ENCODE measurements at regions not wholly inside any gene's neighbourhood (a gene's known extent, or its start where the extent isn't known, plus 50 kb on each side); places are given as distances from the start of the nearest gene placed in this dataset.

GRCh38 chr10:130884456-130884855 lies 427.1 kb downstream of the TCERG1L start:
- no peak for TF ChIP-seq CTCF (conservative IDR thresholded peaks at IDR 0.05)
- DNase-seq (ENCODE audit: low read depth, low spot score) = no peak
- no peaks in the 10 kb centered on the region for H3K4me1 Mint-ChIP-seq
- no peaks in the 10 kb centered on the region for H3K36me3 Mint-ChIP-seq (ENCODE audit: low read depth)
- peaks cover 11% of the 10 kb centered on the region for H3K27me3 Mint-ChIP-seq (ENCODE audit: low read depth)
- no peaks in the 10 kb centered on the region for H3K9me3 Mint-ChIP-seq
- H3K4me3 Mint-ChIP-seq = no peak overlapping the region
- no peak overlapping the region for H3K27ac Mint-ChIP-seq (ENCODE audit: unreplicated experiment)

- H3K27me3 Mint-ChIP-seq (ENCODE audit: low read depth) = peaks cover 11% of the 10 kb centered on the region
- H3K36me3 Mint-ChIP-seq (ENCODE audit: low read depth) = no peaks in the 10 kb centered on the region
- no peak for TF ChIP-seq CTCF (conservative IDR thresholded peaks at IDR 0.05)
- DNase-seq (ENCODE audit: low read depth, low spot score) = no peak
- H3K4me1 Mint-ChIP-seq = no peaks in the 10 kb centered on the region
- no peak overlapping the region for H3K4me3 Mint-ChIP-seq
- no peaks in the 10 kb centered on the region for H3K9me3 Mint-ChIP-seq
- no peak overlapping the region for H3K27ac Mint-ChIP-seq (ENCODE audit: unreplicated experiment)
Observed at GRCh38 chr10:130885021-130885655, 426.4 kb downstream of the TCERG1L start.

GRCh38 chr10:130887170-130887569 lies 424.4 kb downstream of the TCERG1L start:
- no peaks in the 10 kb centered on the region for H3K36me3 Mint-ChIP-seq (ENCODE audit: low read depth)

GRCh38 chr10:130888493-130888892 lies 423.0 kb downstream of the TCERG1L start:
- peaks cover under 1% of the 10 kb centered on the region for H3K4me1 Mint-ChIP-seq
- no peak for TF ChIP-seq CTCF (conservative IDR thresholded peaks at IDR 0.05)

More at GRCh38 chr10:130887170-130887569, 424.4 kb downstream of the TCERG1L start:
- H3K9me3 Mint-ChIP-seq = no peaks in the 10 kb centered on the region
- no peak overlapping the region for H3K27ac Mint-ChIP-seq (ENCODE audit: unreplicated experiment)
- no peak for DNase-seq (ENCODE audit: low read depth, low spot score)
- H3K4me3 Mint-ChIP-seq = no peak overlapping the region
- H3K27me3 Mint-ChIP-seq (ENCODE audit: low read depth) = peaks cover 7% of the 10 kb centered on the region
- no peak for TF ChIP-seq CTCF (conservative IDR thresholded peaks at IDR 0.05)
- H3K4me1 Mint-ChIP-seq = no peaks in the 10 kb centered on the region

GRCh38 chr10:130889240-130889639 lies 422.3 kb downstream of the TCERG1L start:
- Mint-ChIP-seq H3K4me3 (no peak overlapping the region), H3K9me3 (no peaks in the 10 kb centered on the region), H3K36me3 (ENCODE audit: low read depth) (no peaks in the 10 kb centered on the region), H3K4me1 (peaks cover 5% of the 10 kb centered on the region), H3K27me3 (ENCODE audit: low read depth) (peaks cover 3% of the 10 kb centered on the region), H3K27ac (ENCODE audit: unreplicated experiment) (no peak overlapping the region)
- no peak for TF ChIP-seq CTCF (conservative IDR thresholded peaks at IDR 0.05)
- DNase-seq (ENCODE audit: low read depth, low spot score) = no peak

More at GRCh38 chr10:130888493-130888892, 423.0 kb downstream of the TCERG1L start:
- H3K27me3 Mint-ChIP-seq (ENCODE audit: low read depth) = peaks cover 3% of the 10 kb centered on the region
- no peak overlapping the region for H3K27ac Mint-ChIP-seq (ENCODE audit: unreplicated experiment)
- no peaks in the 10 kb centered on the region for H3K36me3 Mint-ChIP-seq (ENCODE audit: low read depth)
- no peak for DNase-seq (ENCODE audit: low read depth, low spot score)
- no peaks in the 10 kb centered on the region for H3K9me3 Mint-ChIP-seq
- no peak overlapping the region for H3K4me3 Mint-ChIP-seq

All from neural crest cell (in vitro differentiated cells).